SK-N-SH (cell line): ENCODE measurements at regions not wholly inside any gene's neighbourhood (a gene's known extent, or its start where the extent isn't known, plus 50 kb on each side); places are given as distances from the start of the nearest gene placed in this dataset.

Experiments
- CTCF ChIA-PET: fragments of 300-600, 350-600 bp; formaldehyde crosslinking; extraction: SDS; loops from one replicate; lab custom pipeline; 2021; lab: Yijun Ruan, JAX
- POLR2A ChIA-PET: fragments of 350-600 bp; sonication (Branson Sonifier 250); formaldehyde crosslinking; extraction: SDS; loops from one replicate; lab custom pipeline; 2020; ENCODE audit warnings: antibody characterized with exemption, inconsistent platforms; lab: Yijun Ruan, JAX
- DNase-seq: peaks from one replicate; pipeline ENCODE4 v3.0.0; 2012
- H2AFZ ChIP-seq: fragments of 200-600 bp; sonication (generic); 2 replicates; pipeline ENCODE4 v1.8.1; 2016; ENCODE audit warnings: antibody characterized with exemption, mild to moderate bottlenecking, low read depth
- H3F3A ChIP-seq: fragments of 200-600 bp; sonication (generic); replicated peaks from 2 replicates; pipeline ENCODE3; 2016; ENCODE audit warnings: antibody characterized with exemption, mild to moderate bottlenecking; ENCODE audit not compliant: insufficient read depth
- H3K27ac ChIP-seq, 2 experiments: fragments of 200-500 bp in 1 of 2; fragments of 200-600 bp in 1 of 2; sonication (Bioruptor generic) in 1 of 2; sonication (generic), shearing (Covaris generic) in 1 of 2; 2 replicates each; pipeline versions ENCODE4 v1.5.1 to v1.6.1; 2014 to 2016; ENCODE audit warnings: low read depth in 2 of 2, inconsistent platforms in 1 of 2, low read length in 1 of 2, mild to moderate bottlenecking in 1 of 2, mixed read lengths in 1 of 2
- H3K27me3 ChIP-seq: fragments of 200-600 bp; sonication (generic), shearing (Covaris generic); 2 replicates; pipeline ENCODE4 v1.6.1; 2016; ENCODE audit warnings: mixed run types; ENCODE audit not compliant: insufficient read depth
- H3K36me3 ChIP-seq, 2 experiments: fragments of 200-500 bp in 1 of 2; fragments of 200-600 bp in 1 of 2; sonication (Bioruptor generic) in 1 of 2; sonication (generic) in 1 of 2; replicated peaks in 1 of 2; 2 replicates each; pipeline versions ENCODE3 to v1.5.1; 2014 to 2016; ENCODE audit warnings: low read length in 1 of 2, mild to moderate bottlenecking in 1 of 2; ENCODE audit not compliant: insufficient read depth in 2 of 2, control insufficient read depth in 1 of 2
- H3K4me1 ChIP-seq, 2 experiments: fragments of 200-500 bp in 1 of 2; fragments of 200-600 bp in 1 of 2; sonication (Bioruptor generic) in 1 of 2; sonication (generic), shearing (Covaris generic) in 1 of 2; 2 replicates each; pipeline versions ENCODE4 v1.5.1 to v1.6.1; 2014 to 2016; ENCODE audit warnings: low read depth in 1 of 2, low read length in 1 of 2, mixed run types in 1 of 2; ENCODE audit not compliant: insufficient read depth in 2 of 2, control insufficient read depth in 1 of 2
- H3K4me2 ChIP-seq: fragments of 200-600 bp; sonication (generic), shearing (Covaris generic); 2 replicates; pipeline ENCODE4 v1.6.1; 2017; ENCODE audit warnings: mixed run types
- H3K4me3 ChIP-seq, 2 experiments: fragments of 200-500 bp in 1 of 2; fragments of 200-600 bp in 1 of 2; sonication (Bioruptor generic) in 1 of 2; sonication (generic), shearing (Covaris generic) in 1 of 2; 2 replicates each; pipeline versions ENCODE4 v1.5.1 to v1.8.1; 2014 to 2016; ENCODE audit warnings: low read depth in 2 of 2, inconsistent platforms in 1 of 2, low read length in 1 of 2, mild to moderate bottlenecking in 1 of 2, mixed read lengths in 1 of 2, moderate library complexity in 1 of 2
- H3K79me2 ChIP-seq: fragments of 200-600 bp; sonication (generic); 2 replicates; pipeline ENCODE4 v1.8.1; 2017; ENCODE audit warnings: mild to moderate bottlenecking; ENCODE audit not compliant: insufficient read depth
- H3K9ac ChIP-seq: fragments of 200-600 bp; sonication (generic); 2 replicates; pipeline ENCODE4 v1.6.1; 2017; ENCODE audit warnings: mixed run types
- H3K9me2 ChIP-seq: fragments of 200-600 bp; sonication (generic); 2 replicates; pipeline ENCODE4 v1.6.1; 2017; ENCODE audit warnings: mixed run types
- H3K9me3 ChIP-seq: fragments of 200-600 bp; sonication (generic); 2 replicates; pipeline ENCODE4 v1.6.1; 2017; ENCODE audit warnings: mixed run types, mild to moderate bottlenecking, moderate library complexity
- H4K20me1 ChIP-seq: fragments of 200-600 bp; sonication (generic); 2 replicates; pipeline ENCODE4 v1.6.1; 2017; ENCODE audit warnings: mild to moderate bottlenecking, mixed run types; ENCODE audit not compliant: insufficient read depth
- CHD2 ChIP-seq: fragments of 150-350 bp; IDR thresholded peaks from 2 replicates; pipeline ENCODE4 v1.6.1; 2018; ENCODE audit warnings: low read length; ENCODE audit not compliant: partially characterized antibody
- ELF1 ChIP-seq: IDR thresholded peaks from 2 replicates; pipeline ENCODE4 v1.4.0; 2012
- EP300 ChIP-seq, 2 experiments: IDR thresholded peaks; 2 replicates each; pipeline versions ENCODE4 v1.4.0 to v1.6.1; 2012; ENCODE audit warnings: borderline replicate concordance in 1 of 2, low read depth in 1 of 2, low read length in 1 of 2
- FOSL2 ChIP-seq: IDR thresholded peaks from 2 replicates; pipeline ENCODE4 v1.4.0; 2012; ENCODE audit warnings: low read depth, mild to moderate bottlenecking, moderate library complexity, borderline replicate concordance
- FOXJ3 ChIP-seq: sonication (generic); formaldehyde crosslinking; IDR thresholded peaks from 2 replicates; pipeline ENCODE4 v1.5.1; 2020; ENCODE audit warnings: mild to moderate bottlenecking, missing genetic modification reagents
- GATA2 ChIP-seq: sonication (generic); formaldehyde crosslinking; IDR thresholded peaks from 2 replicates; pipeline ENCODE4 v1.5.0; 2020; ENCODE audit warnings: mild to moderate bottlenecking, missing genetic modification reagents
- IRF3 ChIP-seq: fragments of 150-350 bp; IDR thresholded peaks from 2 replicates; pipeline ENCODE4 v1.6.1; 2016; ENCODE audit warnings: mild to moderate bottlenecking, low read depth, low read length
- MEF2A ChIP-seq: IDR thresholded peaks from 2 replicates; pipeline ENCODE4 v1.4.0; 2012; ENCODE audit warnings: low read depth, borderline replicate concordance
- NRF1 ChIP-seq: IDR thresholded peaks from 2 replicates; pipeline ENCODE4 v1.6.1; 2012; ENCODE audit warnings: low read depth, mild to moderate bottlenecking, low read length
- RAD21 ChIP-seq: IDR thresholded peaks from 2 replicates; pipeline ENCODE4 v1.6.1; 2012; ENCODE audit warnings: mild to moderate bottlenecking, low read length
- RCOR1 ChIP-seq: fragments of 150-350 bp; IDR thresholded peaks from 2 replicates; pipeline ENCODE4 v1.6.1; 2017; ENCODE audit warnings: antibody characterized with exemption, low read length
- RXRA ChIP-seq: IDR thresholded peaks from 2 replicates; pipeline ENCODE4 v1.4.0; 2012; ENCODE audit warnings: low read depth, mild to moderate bottlenecking, borderline replicate concordance
- SIN3A ChIP-seq: IDR thresholded peaks from 2 replicates; pipeline ENCODE4 v1.6.1; 2012; ENCODE audit warnings: low read depth, mild to moderate bottlenecking, low read length, moderate library complexity, borderline replicate concordance
- TAF1 ChIP-seq: IDR thresholded peaks from 2 replicates; pipeline ENCODE4 v1.6.1; 2012; ENCODE audit warnings: low read depth, mild to moderate bottlenecking, low read length, moderate library complexity, borderline replicate concordance
- TCF12 ChIP-seq: IDR thresholded peaks from 2 replicates; pipeline ENCODE4 v1.4.0; 2012
- TEAD4 ChIP-seq: IDR thresholded peaks from 2 replicates; pipeline ENCODE4 v1.4.0; 2012; ENCODE audit warnings: mild to moderate bottlenecking, borderline replicate concordance; ENCODE audit not compliant: insufficient read depth
- ZBTB33 ChIP-seq: IDR thresholded peaks from 2 replicates; pipeline ENCODE4 v1.4.0; 2012; ENCODE audit warnings: low read depth, borderline replicate concordance
- WGBS: methylation state at CpG from one replicate; pipeline ENCODE4 v1.1.6; 2017; ENCODE audit warnings: low lambda C conversion rate; 5-methylcytosine and 5-hydroxymethylcytosine counted together
- TF ChIP-seq, protein P1 (sequence below): IDR thresholded peaks from 2 replicates; pipeline ENCODE4; 2012
- TF ChIP-seq, protein P2 (sequence below): fragments of 200-600 bp; sonication (generic); IDR thresholded peaks from 2 replicates; pipeline ENCODE4 v1.6.1; 2017; ENCODE audit warnings: antibody characterized with exemption, mild to moderate bottlenecking, moderate library complexity
- TF ChIP-seq, protein P3 (sequence below): IDR thresholded peaks from 2 replicates; pipeline ENCODE4 v1.6.1; 2012; ENCODE audit warnings: mild to moderate bottlenecking, low read depth, low read length, moderate library complexity
- TF ChIP-seq, protein P4 (sequence below): IDR thresholded peaks from 2 replicates; pipeline ENCODE4 v1.4.0; 2012; ENCODE audit warnings: low read depth

GRCh38 chr7:116354546-116355423 lies 144.4 kb downstream of the TES start:
- Histone ChIP-seq H3K9ac (peak overlapping the region; percentile 61), H3F3A (peaks cover 46% of the 10 kb centered on the region), H3K9me2 (no peaks in the 10 kb centered on the region), H3K4me3 (peak overlapping the region; percentile 24 to 34; a peak in 3 of 4 replicates), H3K27ac (peak overlapping the region; percentile 68 to 88), H3K79me2 (no peaks in the 10 kb centered on the region), H3K4me2 (peak overlapping the region; percentile 47), H2AFZ (peak overlapping the region; percentile 17; the same call in 1 of the 2 replicates), H3K4me1 (peaks cover 6 to 50% of the 10 kb centered on the region in 2 experiments), H3K9me3 (no peaks in the 10 kb centered on the region), H3K36me3 (no peaks in the 10 kb centered on the region), H4K20me1 (no peaks in the 10 kb centered on the region), H3K27me3 (no peaks in the 10 kb centered on the region)
- DNase-seq, result peak; percentile 11
- 7% methylated on average over 10 of the region's 10 CpGs for WGBS
- POLR2A ChIA-PET, result no interaction called here
- CTCF ChIA-PET, result interaction anchor here (1.2 kb wide), 1 partner anchor 174 kb away, joined by 3 read pairs; no protein-coding TSS in a partner anchor
- peak; percentile 90 for TF ChIP-seq FOSL2
- TF ChIP-seq ZBTB33, result no peak
- no peak for TF ChIP-seq FOXJ3 (CRISPR knock-in tag)
- TF ChIP-seq GATA2 (CRISPR knock-in tag), result no peak
- TF ChIP-seq, protein P1, sequence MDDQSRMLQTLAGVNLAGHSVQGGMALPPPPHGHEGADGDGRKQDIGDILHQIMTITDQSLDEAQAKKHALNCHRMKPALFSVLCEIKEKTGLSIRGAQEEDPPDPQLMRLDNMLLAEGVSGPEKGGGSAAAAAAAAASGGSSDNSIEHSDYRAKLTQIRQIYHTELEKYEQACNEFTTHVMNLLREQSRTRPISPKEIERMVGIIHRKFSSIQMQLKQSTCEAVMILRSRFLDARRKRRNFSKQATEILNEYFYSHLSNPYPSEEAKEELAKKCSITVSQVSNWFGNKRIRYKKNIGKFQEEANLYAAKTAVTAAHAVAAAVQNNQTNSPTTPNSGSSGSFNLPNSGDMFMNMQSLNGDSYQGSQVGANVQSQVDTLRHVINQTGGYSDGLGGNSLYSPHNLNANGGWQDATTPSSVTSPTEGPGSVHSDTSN, result 0 out of 2 replicates have a peak, but pooled peaks have one; percentile 57
- no peak for TF ChIP-seq ELF1
- no peak for TF ChIP-seq NRF1
- peak in 1 of 2 experiments; percentile 82; a peak in 2 of 4 replicates for TF ChIP-seq EP300 (IDR thresholded peaks at IDR 0.05; ENCODE audit: borderline replicate concordance in 1 of 2, low read depth in 1 of 2, low read length in 1 of 2)
- TF ChIP-seq TAF1, result 0 out of 2 replicates have a peak, but pooled peaks have one; percentile 31
- no peak for TF ChIP-seq IRF3
- no peak for TF ChIP-seq RCOR1
- TF ChIP-seq, protein P2, sequence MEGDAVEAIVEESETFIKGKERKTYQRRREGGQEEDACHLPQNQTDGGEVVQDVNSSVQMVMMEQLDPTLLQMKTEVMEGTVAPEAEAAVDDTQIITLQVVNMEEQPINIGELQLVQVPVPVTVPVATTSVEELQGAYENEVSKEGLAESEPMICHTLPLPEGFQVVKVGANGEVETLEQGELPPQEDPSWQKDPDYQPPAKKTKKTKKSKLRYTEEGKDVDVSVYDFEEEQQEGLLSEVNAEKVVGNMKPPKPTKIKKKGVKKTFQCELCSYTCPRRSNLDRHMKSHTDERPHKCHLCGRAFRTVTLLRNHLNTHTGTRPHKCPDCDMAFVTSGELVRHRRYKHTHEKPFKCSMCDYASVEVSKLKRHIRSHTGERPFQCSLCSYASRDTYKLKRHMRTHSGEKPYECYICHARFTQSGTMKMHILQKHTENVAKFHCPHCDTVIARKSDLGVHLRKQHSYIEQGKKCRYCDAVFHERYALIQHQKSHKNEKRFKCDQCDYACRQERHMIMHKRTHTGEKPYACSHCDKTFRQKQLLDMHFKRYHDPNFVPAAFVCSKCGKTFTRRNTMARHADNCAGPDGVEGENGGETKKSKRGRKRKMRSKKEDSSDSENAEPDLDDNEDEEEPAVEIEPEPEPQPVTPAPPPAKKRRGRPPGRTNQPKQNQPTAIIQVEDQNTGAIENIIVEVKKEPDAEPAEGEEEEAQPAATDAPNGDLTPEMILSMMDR, result no peak
- TF ChIP-seq RXRA, result peak; percentile 89
- TF ChIP-seq, protein P3, sequence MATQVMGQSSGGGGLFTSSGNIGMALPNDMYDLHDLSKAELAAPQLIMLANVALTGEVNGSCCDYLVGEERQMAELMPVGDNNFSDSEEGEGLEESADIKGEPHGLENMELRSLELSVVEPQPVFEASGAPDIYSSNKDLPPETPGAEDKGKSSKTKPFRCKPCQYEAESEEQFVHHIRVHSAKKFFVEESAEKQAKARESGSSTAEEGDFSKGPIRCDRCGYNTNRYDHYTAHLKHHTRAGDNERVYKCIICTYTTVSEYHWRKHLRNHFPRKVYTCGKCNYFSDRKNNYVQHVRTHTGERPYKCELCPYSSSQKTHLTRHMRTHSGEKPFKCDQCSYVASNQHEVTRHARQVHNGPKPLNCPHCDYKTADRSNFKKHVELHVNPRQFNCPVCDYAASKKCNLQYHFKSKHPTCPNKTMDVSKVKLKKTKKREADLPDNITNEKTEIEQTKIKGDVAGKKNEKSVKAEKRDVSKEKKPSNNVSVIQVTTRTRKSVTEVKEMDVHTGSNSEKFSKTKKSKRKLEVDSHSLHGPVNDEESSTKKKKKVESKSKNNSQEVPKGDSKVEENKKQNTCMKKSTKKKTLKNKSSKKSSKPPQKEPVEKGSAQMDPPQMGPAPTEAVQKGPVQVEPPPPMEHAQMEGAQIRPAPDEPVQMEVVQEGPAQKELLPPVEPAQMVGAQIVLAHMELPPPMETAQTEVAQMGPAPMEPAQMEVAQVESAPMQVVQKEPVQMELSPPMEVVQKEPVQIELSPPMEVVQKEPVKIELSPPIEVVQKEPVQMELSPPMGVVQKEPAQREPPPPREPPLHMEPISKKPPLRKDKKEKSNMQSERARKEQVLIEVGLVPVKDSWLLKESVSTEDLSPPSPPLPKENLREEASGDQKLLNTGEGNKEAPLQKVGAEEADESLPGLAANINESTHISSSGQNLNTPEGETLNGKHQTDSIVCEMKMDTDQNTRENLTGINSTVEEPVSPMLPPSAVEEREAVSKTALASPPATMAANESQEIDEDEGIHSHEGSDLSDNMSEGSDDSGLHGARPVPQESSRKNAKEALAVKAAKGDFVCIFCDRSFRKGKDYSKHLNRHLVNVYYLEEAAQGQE, result no peak
- no peak for TF ChIP-seq CHD2
- peak; percentile 94 for TF ChIP-seq TEAD4
- TF ChIP-seq TCF12, result peak; percentile 76
- no peak for TF ChIP-seq RAD21
- TF ChIP-seq, protein P4, sequence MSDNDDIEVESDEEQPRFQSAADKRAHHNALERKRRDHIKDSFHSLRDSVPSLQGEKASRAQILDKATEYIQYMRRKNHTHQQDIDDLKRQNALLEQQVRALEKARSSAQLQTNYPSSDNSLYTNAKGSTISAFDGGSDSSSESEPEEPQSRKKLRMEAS, result peak; percentile 67
- TF ChIP-seq SIN3A, result peak; percentile 41; the same call in 1 of the 2 replicates
- TF ChIP-seq MEF2A, result peak; percentile 9; the same call in 1 of the 2 replicates
